PC-3 (cell line): ENCODE measurements at regions not wholly inside any gene's neighbourhood (a gene's known extent, or its start where the extent isn't known, plus 50 kb on each side); places are given as distances from the start of the nearest gene placed in this dataset.

Experiments used
- CTCF ChIP-seq: fragments of 300-600 bp; sonication (generic); conservative IDR thresholded peaks from 2 replicates; pipeline ENCODE4 v1.5.1; 2017; ENCODE audit warnings: antibody characterized with exemption, low read depth, mild to moderate bottlenecking, low read length
- EZH2 ChIP-seq: fragments of 300-600 bp; sonication (generic); IDR thresholded peaks from one replicate; pipeline ENCODE4 v1.6.1; 2017; ENCODE audit warnings: antibody characterized with exemption, mild to moderate bottlenecking, low read length; ENCODE audit not compliant: unreplicated experiment
- EZH2phosphoT487 ChIP-seq: fragments of 300-600 bp; sonication (generic); IDR thresholded peaks from 2 replicates; pipeline ENCODE4 v1.6.1; 2018; ENCODE audit warnings: mild to moderate bottlenecking, antibody characterized with exemption, low read length, borderline replicate concordance

- TF ChIP-seq CTCF (no peak), EZH2 (no peak), EZH2phosphoT487 (no peak)
Measured at GRCh38 chr21:41668051-41668541, 98.8 kb downstream of the RIPK4 start.
